ENCODE measurements at regions not wholly inside any gene's neighbourhood (a gene's known extent, or its start where the extent isn't known, plus 50 kb on each side); places are given as distances from the start of the nearest gene placed in this dataset.

DNA sequence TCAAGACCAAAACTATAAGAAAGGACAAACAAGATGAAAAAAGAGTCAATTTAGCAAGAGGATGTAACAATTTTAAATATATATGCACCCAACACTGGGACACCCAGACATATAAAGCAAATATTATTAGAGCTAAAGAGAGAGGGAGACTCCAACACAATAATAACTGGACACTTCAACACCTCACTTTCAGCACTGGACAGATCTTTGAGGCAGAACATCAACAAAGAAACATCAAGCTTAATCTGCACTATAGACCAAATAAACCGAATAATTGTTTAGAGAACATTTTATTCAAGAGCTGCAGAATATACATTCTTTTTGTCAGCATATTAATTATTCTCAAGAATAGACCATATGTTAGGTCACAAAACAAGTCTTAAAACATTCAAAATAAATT, 109.7 kb upstream of the TET2 start:
- H3K9me3 ChIP-seq (ENCODE audit: insufficient read depth in 2 of 2, low read depth in 1 of 2, low read length in 1 of 2), result peaks cover 0 to 3% of the 10 kb centered on the region in 2 experiments; a peak in 1 of 4 replicates
- H2AFZ ChIP-seq (ENCODE audit: low read length), result no peak overlapping the region
- H2BK20ac ChIP-seq (ENCODE audit: low read length), result no peak overlapping the region
- H3K9ac ChIP-seq (replicated peaks in 1 of 4; ENCODE audit: extremely low read depth in 1 of 4, low read depth in 3 of 4, low read length in 3 of 4), result no peak overlapping the region
- H2BK12ac ChIP-seq (ENCODE audit: low read depth, low read length), result no peak overlapping the region
- WGBS, 2 experiments (ENCODE audit: extremely low coverage in 1 of 2, insufficient coverage in 1 of 2, insufficient read length in 1 of 2, insufficient replicate concordance in 2 of 2, low coverage in 1 of 2, low lambda C conversion rate in 2 of 2, missing lambda C conversion rate in 1 of 2), result 95% methylated on average over 1 of the region's 1 CpG; no CpG with 5 or more reads in 1 of the 2 experiments
- H3K36me3 ChIP-seq (ENCODE audit: control insufficient read depth in 2 of 4, insufficient read depth in 4 of 4, low read length in 3 of 4), result no peaks in the 10 kb centered on the region
- no peak overlapping the region for H4K8ac ChIP-seq (ENCODE audit: extremely low read depth, insufficient read depth, low read length)
- no peaks in the 10 kb centered on the region for H3K79me1 ChIP-seq (ENCODE audit: low read depth, low read length)
- no peak for DNase-seq (ENCODE audit: low read depth in 1 of 2, low spot score in 2 of 2)
- H3K56ac ChIP-seq (replicated peaks; ENCODE audit: insufficient read length, low read depth, low read length), result no peak overlapping the region
- H3K27me3 ChIP-seq (replicated peaks in 1 of 4; ENCODE audit: control insufficient read depth in 3 of 4, extremely low read depth in 1 of 4, insufficient read depth in 3 of 4, low read length in 3 of 4), result no peaks in the 10 kb centered on the region
- no peaks in the 10 kb centered on the region for H4K20me1 ChIP-seq (replicated peaks in 1 of 2; ENCODE audit: control insufficient read depth in 1 of 2, insufficient read depth in 2 of 2, low read length in 2 of 2)
- H3K4me1 ChIP-seq (replicated peaks in 1 of 4; ENCODE audit: control insufficient read depth in 3 of 4, insufficient read depth in 4 of 4, low read length in 3 of 4), result no peaks in the 10 kb centered on the region
- no peak overlapping the region for H4K91ac ChIP-seq (replicated peaks; ENCODE audit: insufficient read length, low read length)
- no peak overlapping the region for H3K4me3 ChIP-seq (ENCODE audit: extremely low read depth in 1 of 4, insufficient read depth in 2 of 4, low read depth in 3 of 4, low read length in 4 of 4)
- no peak overlapping the region for H2AK5ac ChIP-seq (ENCODE audit: low read depth, low read length)
- no peaks in the 10 kb centered on the region for H3K79me2 ChIP-seq (ENCODE audit: control insufficient read depth in 1 of 2, insufficient read depth in 2 of 2, low read length in 2 of 2)
- H2BK120ac ChIP-seq (replicated peaks; ENCODE audit: low read depth, low read length), result no peak overlapping the region
- H3K18ac ChIP-seq (ENCODE audit: extremely low read depth, low read length), result no peak overlapping the region
- no peak for FAIRE-seq
- H3K27ac ChIP-seq (ENCODE audit: low read depth, low read length), result no peak overlapping the region
- H3K4me2 ChIP-seq (ENCODE audit: insufficient read depth in 1 of 2, low read depth in 2 of 2, low read length in 2 of 2), result no peak overlapping the region
- H4K5ac ChIP-seq (ENCODE audit: insufficient read length, low read depth, low read length), result no peak overlapping the region
- H3K4ac ChIP-seq (replicated peaks; ENCODE audit: insufficient read length, low read depth, low read length), result no peak overlapping the region
- CTCF ChIA-PET (ENCODE audit: partially characterized antibody), result interaction anchor here (0.6 kb wide), 1 partner anchor 27 kb away, joined by 3 read pairs; no protein-coding TSS in a partner anchor
- H3K23ac ChIP-seq (ENCODE audit: insufficient read length), result no peak overlapping the region
- no peak overlapping the region for H2BK15ac ChIP-seq (ENCODE audit: low read length)
- H2BK5ac ChIP-seq (ENCODE audit: low read depth, low read length), result no peak overlapping the region
- POLR2A ChIA-PET (ENCODE audit: partially characterized antibody), result no interaction called here
- H3K14ac ChIP-seq (ENCODE audit: insufficient read length), result no peak overlapping the region
- no peaks in the 10 kb centered on the region for H3K23me2 ChIP-seq (ENCODE audit: low read depth, low read length)
- TF ChIP-seq, protein P1, sequence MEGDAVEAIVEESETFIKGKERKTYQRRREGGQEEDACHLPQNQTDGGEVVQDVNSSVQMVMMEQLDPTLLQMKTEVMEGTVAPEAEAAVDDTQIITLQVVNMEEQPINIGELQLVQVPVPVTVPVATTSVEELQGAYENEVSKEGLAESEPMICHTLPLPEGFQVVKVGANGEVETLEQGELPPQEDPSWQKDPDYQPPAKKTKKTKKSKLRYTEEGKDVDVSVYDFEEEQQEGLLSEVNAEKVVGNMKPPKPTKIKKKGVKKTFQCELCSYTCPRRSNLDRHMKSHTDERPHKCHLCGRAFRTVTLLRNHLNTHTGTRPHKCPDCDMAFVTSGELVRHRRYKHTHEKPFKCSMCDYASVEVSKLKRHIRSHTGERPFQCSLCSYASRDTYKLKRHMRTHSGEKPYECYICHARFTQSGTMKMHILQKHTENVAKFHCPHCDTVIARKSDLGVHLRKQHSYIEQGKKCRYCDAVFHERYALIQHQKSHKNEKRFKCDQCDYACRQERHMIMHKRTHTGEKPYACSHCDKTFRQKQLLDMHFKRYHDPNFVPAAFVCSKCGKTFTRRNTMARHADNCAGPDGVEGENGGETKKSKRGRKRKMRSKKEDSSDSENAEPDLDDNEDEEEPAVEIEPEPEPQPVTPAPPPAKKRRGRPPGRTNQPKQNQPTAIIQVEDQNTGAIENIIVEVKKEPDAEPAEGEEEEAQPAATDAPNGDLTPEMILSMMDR (IDR thresholded peaks at IDR 0.05; ENCODE audit: control extremely low read depth in 1 of 3, insufficient read depth in 1 of 3, low read depth in 1 of 3, low read length in 3 of 3), result no peak
- no peak for TF ChIP-seq SRF (IDR thresholded peaks at IDR 0.05; ENCODE audit: low read depth, low read length)
- no peak for TF ChIP-seq RBBP5 (IDR thresholded peaks at IDR 0.05; ENCODE audit: borderline replicate concordance, low read depth, low read length)
- TF ChIP-seq EP300 (IDR thresholded peaks at IDR 0.05; ENCODE audit: borderline replicate concordance in 1 of 2, low read depth in 2 of 2, low read length in 2 of 2), result no peak
- no peak for TF ChIP-seq RXRA (IDR thresholded peaks at IDR 0.05; ENCODE audit: insufficient read depth, low read depth, low read length)
- TF ChIP-seq CBX5 (IDR thresholded peaks at IDR 0.05; ENCODE audit: low read depth, low read length), result no peak
- TF ChIP-seq HDAC6 (IDR thresholded peaks at IDR 0.05; ENCODE audit: low read depth, low read length), result no peak
- no peak for TF ChIP-seq FOSL1 (IDR thresholded peaks at IDR 0.05; ENCODE audit: insufficient read depth, low read depth, low read length)
- TF ChIP-seq BACH1 (IDR thresholded peaks at IDR 0.05; ENCODE audit: low read length), result no peak
- TF ChIP-seq, protein P2, sequence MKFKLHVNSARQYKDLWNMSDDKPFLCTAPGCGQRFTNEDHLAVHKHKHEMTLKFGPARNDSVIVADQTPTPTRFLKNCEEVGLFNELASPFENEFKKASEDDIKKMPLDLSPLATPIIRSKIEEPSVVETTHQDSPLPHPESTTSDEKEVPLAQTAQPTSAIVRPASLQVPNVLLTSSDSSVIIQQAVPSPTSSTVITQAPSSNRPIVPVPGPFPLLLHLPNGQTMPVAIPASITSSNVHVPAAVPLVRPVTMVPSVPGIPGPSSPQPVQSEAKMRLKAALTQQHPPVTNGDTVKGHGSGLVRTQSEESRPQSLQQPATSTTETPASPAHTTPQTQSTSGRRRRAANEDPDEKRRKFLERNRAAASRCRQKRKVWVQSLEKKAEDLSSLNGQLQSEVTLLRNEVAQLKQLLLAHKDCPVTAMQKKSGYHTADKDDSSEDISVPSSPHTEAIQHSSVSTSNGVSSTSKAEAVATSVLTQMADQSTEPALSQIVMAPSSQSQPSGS (IDR thresholded peaks at IDR 0.05; ENCODE audit: low read length), result no peak

All from H1 (cell line).